Stimulated activated CD4-positive, alpha-beta T cell treated with anti-CD3 and anti-CD28 coated beads, Interleukin-4, amount 100 ng/mL, for 4 hours (primary cell): ENCODE measurements at regions not wholly inside any gene's neighbourhood (a gene's known extent, or its start where the extent isn't known, plus 50 kb on each side); places are given as distances from the start of the nearest gene placed in this dataset.

Source experiments
- DNase-seq, 2 experiments: peaks; one replicate each; pipeline ENCODE4 v3.0.0-alpha.2; 2020

- no peak for DNase-seq
Measured at GRCh38 chr11:134714021-134714656, 302.1 kb upstream of the B3GAT1 start.

GRCh38 chr11:134712228-134713145 is 300.4 kb upstream of the B3GAT1 start:
- no peak for DNase-seq

- DNase-seq, result no peak
Measured at GRCh38 chr11:134711588-134711987, 299.5 kb upstream of the B3GAT1 start.

- DNase-seq, result no peak
Measured at GRCh38 chr11:134710861-134711407, 298.9 kb upstream of the B3GAT1 start.

GRCh38 chr11:134705858-134706257 is 293.8 kb upstream of the B3GAT1 start:
- no peak for DNase-seq

GRCh38 chr11:134702827-134703226 is 290.8 kb upstream of the B3GAT1 start:
- no peak for DNase-seq

GRCh38 chr11:134701564-134702165 is 289.6 kb upstream of the B3GAT1 start:
- DNase-seq, result no peak

- no peak for DNase-seq
Measured at GRCh38 chr11:134700101-134700640, 288.1 kb upstream of the B3GAT1 start.

- no peak for DNase-seq
Measured at GRCh38 chr11:134696455-134696854, 284.4 kb upstream of the B3GAT1 start.

- DNase-seq, result no peak
Measured at GRCh38 chr11:134691985-134692384, 279.9 kb upstream of the B3GAT1 start.

GRCh38 chr11:134691295-134691873 is 279.3 kb upstream of the B3GAT1 start:
- DNase-seq, result no peak

GRCh38 chr11:134689886-134690285 is 277.8 kb upstream of the B3GAT1 start:
- DNase-seq, result no peak

GRCh38 chr11:134687548-134687947 is 275.5 kb upstream of the B3GAT1 start:
- DNase-seq, result no peak

- no peak for DNase-seq
Measured at GRCh38 chr11:134686460-134687061, 274.5 kb upstream of the B3GAT1 start.

GRCh38 chr11:134685793-134686380 is 273.8 kb upstream of the B3GAT1 start:
- DNase-seq, result no peak

- no peak for DNase-seq
Measured at GRCh38 chr11:134684576-134684975, 272.5 kb upstream of the B3GAT1 start.

- DNase-seq, result no peak
Measured at GRCh38 chr11:134683860-134684259, 271.8 kb upstream of the B3GAT1 start.

GRCh38 chr11:134682577-134682976 is 270.5 kb upstream of the B3GAT1 start:
- no peak for DNase-seq

- no peak for DNase-seq
Measured at GRCh38 chr11:134679592-134679991, 267.6 kb upstream of the B3GAT1 start.

GRCh38 chr11:134678744-134679143 is 266.7 kb upstream of the B3GAT1 start:
- no peak for DNase-seq

- no peak for DNase-seq
Measured at GRCh38 chr11:134677891-134678551, 266.0 kb upstream of the B3GAT1 start.
